ENCODE measurements at regions not wholly inside any gene's neighbourhood (a gene's known extent, or its start where the extent isn't known, plus 50 kb on each side); places are given as distances from the start of the nearest gene placed in this dataset.

GRCh38 chr7:106811472-106811871 lies 53.6 kb upstream of the PIK3CG start:
- no peak for DNase-seq

GRCh38 chr7:106812027-106812643 lies 52.9 kb upstream of the PIK3CG start:
- DNase-seq: no peak

- no peak for DNase-seq
Measured at GRCh38 chr7:106813705-106814305, 51.3 kb upstream of the PIK3CG start.

- DNase-seq: no peak
Measured at GRCh38 chr7:106814887-106815286, 50.2 kb upstream of the PIK3CG start.
